H9 (cell line): ENCODE measurements at regions not wholly inside any gene's neighbourhood (a gene's known extent, or its start where the extent isn't known, plus 50 kb on each side); places are given as distances from the start of the nearest gene placed in this dataset.
A peak's percentile ranks its signal among the peaks of the same experiment; 100 is the strongest.

ENCODE experiments used
- DNase-seq: peaks from one replicate; pipeline ENCODE4 v3.0.0-alpha.2; 2017
- H2AFZ ChIP-seq: one replicate; pipeline ENCODE4 v1.6.1; 2013; ENCODE audit warnings: mild to moderate bottlenecking, low read length, control low read depth, moderate library complexity
- H2AK5ac ChIP-seq: 2 replicates; pipeline ENCODE4 v1.6.1; 2013; ENCODE audit warnings: low read length, control low read depth, mixed read lengths; ENCODE audit not compliant: insufficient read length
- H2BK120ac ChIP-seq: one replicate; pipeline ENCODE4 v1.6.1; 2013; ENCODE audit warnings: low read depth, mild to moderate bottlenecking, low read length, control low read depth, inconsistent platforms; ENCODE audit not compliant: poor library complexity, severe bottlenecking
- H2BK12ac ChIP-seq: 2 replicates; pipeline ENCODE4 v1.6.1; 2013; ENCODE audit warnings: low read length, control low read depth, mixed read lengths, low read depth; ENCODE audit not compliant: insufficient read length
- H2BK15ac ChIP-seq: 2 replicates; pipeline ENCODE4 v1.6.1; 2013; ENCODE audit warnings: low read depth, low read length, control low read depth
- H2BK20ac ChIP-seq: one replicate; pipeline ENCODE4 v1.6.1; 2013; ENCODE audit warnings: low read depth, mild to moderate bottlenecking, low read length, control low read depth, inconsistent platforms; ENCODE audit not compliant: poor library complexity, severe bottlenecking
- H2BK5ac ChIP-seq: 2 replicates; pipeline ENCODE4 v1.6.1; 2013; ENCODE audit warnings: low read length, control low read depth, mixed read lengths; ENCODE audit not compliant: insufficient read length
- H3K14ac ChIP-seq: 2 replicates; pipeline ENCODE4 v1.6.1; 2013; ENCODE audit warnings: low read length, control low read depth; ENCODE audit not compliant: insufficient read depth
- H3K18ac ChIP-seq: 2 replicates; pipeline ENCODE4 v1.6.1; 2013; ENCODE audit warnings: low read depth, mild to moderate bottlenecking, mixed read lengths, low read length, control low read depth; ENCODE audit not compliant: insufficient read length
- H3K23ac ChIP-seq: 2 replicates; pipeline ENCODE4 v1.6.1; 2013; ENCODE audit warnings: low read length, control low read depth, mixed read lengths, low read depth; ENCODE audit not compliant: insufficient read length
- H3K23me2 ChIP-seq: 2 replicates; pipeline ENCODE4 v1.6.1; 2013; ENCODE audit warnings: low read depth, mild to moderate bottlenecking, mixed read lengths, low read length, control low read depth; ENCODE audit not compliant: insufficient read length, poor library complexity, severe bottlenecking
- H3K27ac ChIP-seq: 2 replicates; pipeline ENCODE4 v1.5.1; 2013; ENCODE audit warnings: low read length, control low read depth, mixed read lengths, low read depth; ENCODE audit not compliant: insufficient read length
- H3K27me3 ChIP-seq: 2 replicates; pipeline ENCODE4 v1.6.1; 2013; ENCODE audit warnings: low read length, control low read depth, inconsistent platforms; ENCODE audit not compliant: insufficient read depth
- H3K4ac ChIP-seq: 2 replicates; pipeline ENCODE4 v1.6.1; 2013; ENCODE audit warnings: low read depth, mild to moderate bottlenecking, control low read depth, inconsistent platforms, low read length, moderate library complexity
- H3K4me1 ChIP-seq: 2 replicates; pipeline ENCODE4 v1.6.1; 2013; ENCODE audit warnings: low read length, control low read depth, inconsistent platforms; ENCODE audit not compliant: insufficient read depth
- H3K4me2 ChIP-seq: 2 replicates; pipeline ENCODE4 v1.6.1; 2013; ENCODE audit warnings: low read length, control low read depth, mixed read lengths; ENCODE audit not compliant: insufficient read length, insufficient read depth
- H3K56ac ChIP-seq: 2 replicates; pipeline ENCODE4 v1.6.1; 2013; ENCODE audit warnings: low read depth, mild to moderate bottlenecking, mixed read lengths, low read length, control low read depth; ENCODE audit not compliant: insufficient read length
- H3K79me1 ChIP-seq: 2 replicates; pipeline ENCODE4 v1.6.1; 2013; ENCODE audit warnings: low read depth, mild to moderate bottlenecking, moderate library complexity, low read length, control low read depth, inconsistent platforms; ENCODE audit not compliant: insufficient read depth, poor library complexity, severe bottlenecking
- H3K79me2 ChIP-seq: 2 replicates; pipeline ENCODE4 v1.6.1; 2013; ENCODE audit warnings: low read length, control low read depth, inconsistent platforms; ENCODE audit not compliant: insufficient read depth
- H3K9ac ChIP-seq: 2 replicates; pipeline ENCODE4 v1.6.1; 2013; ENCODE audit warnings: low read length, control low read depth, mixed read lengths; ENCODE audit not compliant: insufficient read length; ENCODE audit errors: extremely low read depth
- H3K9me3 ChIP-seq: one replicate; pipeline ENCODE4 v1.6.1; 2013; ENCODE audit warnings: low read depth, low read length, inconsistent platforms; ENCODE audit not compliant: control insufficient read depth
- H3T11ph ChIP-seq: one replicate; pipeline ENCODE4 v1.6.1; 2013; ENCODE audit warnings: mild to moderate bottlenecking, low read length, control low read depth, inconsistent platforms
- H4K20me1 ChIP-seq: one replicate; pipeline ENCODE4 v1.6.1; 2013; ENCODE audit not compliant: control insufficient read depth, insufficient read length, insufficient read depth
- H4K5ac ChIP-seq: 2 replicates; pipeline ENCODE4 v1.6.1; 2013; ENCODE audit warnings: low read depth, mild to moderate bottlenecking, mixed read lengths, low read length, control low read depth; ENCODE audit not compliant: insufficient read length
- H4K8ac ChIP-seq: replicated peaks from 2 replicates; pipeline ENCODE4 v1.6.1; 2013; ENCODE audit warnings: low read length, control low read depth, mixed read lengths, low read depth; ENCODE audit not compliant: insufficient read length
- H4K91ac ChIP-seq: 2 replicates; pipeline ENCODE4 v1.6.1; 2013; ENCODE audit warnings: low read depth, mild to moderate bottlenecking, moderate library complexity, mixed read lengths, low read length, control low read depth; ENCODE audit not compliant: insufficient read length
- H3K27ac Mint-ChIP-seq, 3 experiments: 2 replicates in 2 of 3; 3 replicates in 1 of 3; pipeline ENCODE4 v1.8.0; 2020 to 2021; ENCODE audit warnings: mixed read lengths in 3 of 3, mild to moderate bottlenecking in 1 of 3, moderate library complexity in 1 of 3
- H3K27me3 Mint-ChIP-seq: 2 replicates; pipeline ENCODE4 v1.8.0; 2021; ENCODE audit warnings: low read depth, mild to moderate bottlenecking, moderate library complexity, mixed read lengths
- H3K36me3 Mint-ChIP-seq, 3 experiments: 2 replicates in 2 of 3; 3 replicates in 1 of 3; pipeline ENCODE4 v1.8.0; 2020 to 2021; ENCODE audit warnings: low read depth in 3 of 3, mixed read lengths in 3 of 3; ENCODE audit not compliant: insufficient read depth in 1 of 3
- H3K4me1 Mint-ChIP-seq, 2 experiments: 2 replicates each; pipeline ENCODE4 v1.8.0; 2020; ENCODE audit warnings: mixed read lengths in 2 of 2
- H3K4me3 Mint-ChIP-seq, 2 experiments: 2 replicates in 1 of 2; 3 replicates in 1 of 2; pipeline ENCODE4 v1.8.0; 2020 to 2021; ENCODE audit warnings: mild to moderate bottlenecking in 2 of 2, mixed read lengths in 2 of 2, moderate library complexity in 1 of 2
- H3K9me3 Mint-ChIP-seq, 2 experiments: 2 replicates in 1 of 2; 3 replicates in 1 of 2; pipeline ENCODE4 v1.8.0; 2020; ENCODE audit warnings: mild to moderate bottlenecking in 2 of 2, mixed read lengths in 2 of 2, moderate library complexity in 1 of 2
- WGBS: extraction: QIAGEN DNeasy Blood & Tissue Kit; methylation state at CpG from one replicate; pipeline ENCODE4 v1.1.7; 2013; ENCODE audit warnings: missing lambda C conversion rate, low lambda C conversion rate, mixed read lengths; ENCODE audit not compliant: insufficient read length; ENCODE audit errors: extremely low coverage; 5-methylcytosine and 5-hydroxymethylcytosine counted together
- TF ChIP-seq, protein P1 (sequence below): fragments of 200-600 bp; sonication (generic); conservative IDR thresholded peaks from 3 replicates; pipeline ENCODE4 v1.8.0; 2021; ENCODE audit warnings: antibody characterized with exemption, mild to moderate bottlenecking

DNA sequence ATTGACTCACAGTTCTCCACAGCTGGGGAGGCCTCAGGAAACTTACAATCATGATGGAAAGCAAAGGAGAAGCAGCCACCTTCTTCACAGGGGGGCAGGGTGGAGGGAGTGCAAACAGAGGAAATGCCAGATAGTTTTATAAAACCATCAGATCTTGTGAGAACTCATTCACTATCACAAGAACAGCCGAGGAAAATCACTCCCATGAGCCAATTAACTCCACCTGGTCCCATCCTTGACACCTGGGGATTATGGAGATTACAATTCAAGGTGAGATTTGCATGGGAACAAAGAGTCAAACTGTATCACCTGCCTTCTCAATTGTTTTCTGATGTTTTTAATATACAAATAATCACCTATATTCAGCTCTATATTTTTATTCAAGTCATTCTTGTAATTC, 1527.3 kb upstream of the GOT2 start:
- TF ChIP-seq, protein P1, sequence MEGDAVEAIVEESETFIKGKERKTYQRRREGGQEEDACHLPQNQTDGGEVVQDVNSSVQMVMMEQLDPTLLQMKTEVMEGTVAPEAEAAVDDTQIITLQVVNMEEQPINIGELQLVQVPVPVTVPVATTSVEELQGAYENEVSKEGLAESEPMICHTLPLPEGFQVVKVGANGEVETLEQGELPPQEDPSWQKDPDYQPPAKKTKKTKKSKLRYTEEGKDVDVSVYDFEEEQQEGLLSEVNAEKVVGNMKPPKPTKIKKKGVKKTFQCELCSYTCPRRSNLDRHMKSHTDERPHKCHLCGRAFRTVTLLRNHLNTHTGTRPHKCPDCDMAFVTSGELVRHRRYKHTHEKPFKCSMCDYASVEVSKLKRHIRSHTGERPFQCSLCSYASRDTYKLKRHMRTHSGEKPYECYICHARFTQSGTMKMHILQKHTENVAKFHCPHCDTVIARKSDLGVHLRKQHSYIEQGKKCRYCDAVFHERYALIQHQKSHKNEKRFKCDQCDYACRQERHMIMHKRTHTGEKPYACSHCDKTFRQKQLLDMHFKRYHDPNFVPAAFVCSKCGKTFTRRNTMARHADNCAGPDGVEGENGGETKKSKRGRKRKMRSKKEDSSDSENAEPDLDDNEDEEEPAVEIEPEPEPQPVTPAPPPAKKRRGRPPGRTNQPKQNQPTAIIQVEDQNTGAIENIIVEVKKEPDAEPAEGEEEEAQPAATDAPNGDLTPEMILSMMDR: no peak
- Histone ChIP-seq H3K9ac (no peak overlapping the region), H3K79me1 (no peaks in the 10 kb centered on the region), H3K23me2 (no peaks in the 10 kb centered on the region), H2AK5ac (no peak overlapping the region), H4K91ac (no peak overlapping the region), H3K4me1 (no peaks in the 10 kb centered on the region), H3T11ph (no peak overlapping the region), H3K4me2 (no peak overlapping the region), H2BK15ac (no peak overlapping the region), H4K20me1 (no peaks in the 10 kb centered on the region), H2AFZ (no peak overlapping the region), H3K27me3 (no peaks in the 10 kb centered on the region), H3K14ac (no peak overlapping the region), H2BK5ac (no peak overlapping the region), H2BK20ac (no peak overlapping the region), H3K18ac (no peak overlapping the region), H3K56ac (no peak overlapping the region), H4K5ac (no peak overlapping the region), H2BK12ac (no peak overlapping the region), H3K27ac (no peak overlapping the region), H4K8ac (no peak overlapping the region), H2BK120ac (no peak overlapping the region), H3K23ac (no peak overlapping the region), H3K9me3 (no peaks in the 10 kb centered on the region), H3K79me2 (no peaks in the 10 kb centered on the region), H3K4ac (no peak overlapping the region)
- no peak overlapping the region for H3K4me3 Mint-ChIP-seq
- peaks cover 1% of the 10 kb centered on the region; the same call in 1 of the 2 replicates for H3K27me3 Mint-ChIP-seq
- peaks cover 5 to 6% of the 10 kb centered on the region in 2 experiments for H3K4me1 Mint-ChIP-seq
- peaks cover 0 to 3% (median 0%) of the 10 kb centered on the region in 3 experiments; a peak in 3 of 7 replicates for H3K36me3 Mint-ChIP-seq
- DNase-seq: no peak
- no CpG with 5 or more reads among the region's 1 CpG for WGBS
- H3K27ac Mint-ChIP-seq: peak overlapping the region in 1 of 3 experiments; percentile 36; a peak in 2 of 7 replicates
- no peaks in the 10 kb centered on the region; a peak in 1 of 5 replicates for H3K9me3 Mint-ChIP-seq
